K562 (cell line): ENCODE measurements at regions not wholly inside any gene's neighbourhood (a gene's known extent, or its start where the extent isn't known, plus 50 kb on each side); places are given as distances from the start of the nearest gene placed in this dataset.

Source experiments
- HCFC1 ChIP-seq: IDR thresholded peaks from 2 replicates; pipeline ENCODE4 v1.6.1; 2012; ENCODE audit warnings: low read depth, low read length, improper control_type of control experiment
- PHF8 ChIP-seq: fragments of 200-600 bp; sonication (generic); IDR thresholded peaks from 2 replicates; pipeline ENCODE4 v1.6.1; 2012; ENCODE audit warnings: mixed run types, mild to moderate bottlenecking, inconsistent platforms, low read length, moderate library complexity, borderline replicate concordance
- PML ChIP-seq: IDR thresholded peaks from 2 replicates; pipeline ENCODE4 v1.6.1; 2012; ENCODE audit warnings: low read length, inconsistent platforms
- POLR3G ChIP-seq: IDR thresholded peaks from 2 replicates; pipeline ENCODE4 v1.6.1; 2011; ENCODE audit not compliant: insufficient read length, insufficient replicate concordance; ENCODE audit errors: extremely low read depth
- STAT5B ChIP-seq: fragments of 250-450 bp; sonication (Bioruptor Pico); IDR thresholded peaks from 2 replicates; pipeline ENCODE4 v1.8.0; 2021; ENCODE audit warnings: mild to moderate bottlenecking, inconsistent platforms
- TF ChIP-seq, protein P1 (sequence below): fragments of 200-600 bp; sonication (generic); IDR thresholded peaks from one replicate; pipeline ENCODE4 v1.6.1; 2012; ENCODE audit warnings: mild to moderate bottlenecking, low read depth, low read length, inconsistent platforms
- TF ChIP-seq, protein P2 (sequence below): sonication (generic); formaldehyde crosslinking; IDR thresholded peaks from 2 replicates; pipeline ENCODE4 v1.8.0; 2023; ENCODE audit warnings: mild to moderate bottlenecking, missing genetic modification reagents

DNA sequence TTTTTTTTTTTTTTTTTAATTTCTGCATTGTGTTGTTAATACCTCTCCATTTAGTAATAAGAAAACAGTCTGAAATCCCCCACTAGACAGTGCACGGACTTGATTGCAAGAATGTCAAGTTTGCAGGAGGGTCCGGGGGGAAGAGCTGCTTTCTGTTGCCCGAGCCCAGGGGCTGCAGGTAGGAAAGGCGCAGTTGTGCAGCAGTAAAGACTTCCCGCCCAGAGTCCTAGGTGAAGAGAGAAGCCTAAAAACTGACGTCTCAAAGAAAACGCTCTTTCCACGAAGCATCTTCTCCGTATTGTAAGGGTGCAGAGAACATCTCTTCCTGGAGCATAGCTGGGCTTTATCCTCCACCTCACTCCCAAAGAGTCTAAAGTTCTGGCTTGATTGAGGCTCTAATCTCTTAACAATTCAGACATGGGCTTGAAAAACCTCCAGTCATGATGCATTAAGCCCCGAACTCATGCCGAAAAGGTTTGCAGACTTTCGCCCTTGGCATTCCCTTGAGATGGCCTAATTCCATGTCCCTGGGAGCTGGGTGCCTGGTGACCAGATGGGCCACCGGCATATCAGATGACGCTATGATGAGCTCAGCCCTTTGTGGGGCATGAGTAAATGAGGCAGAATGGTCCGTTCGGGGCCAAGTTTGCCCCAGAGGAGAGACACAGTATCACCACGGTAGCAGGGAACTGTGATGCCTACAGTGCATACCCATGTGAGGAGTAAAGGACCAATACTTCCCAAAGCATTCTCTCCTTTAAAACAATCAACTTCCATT lies 436.2 kb upstream of the ZFHX3 start (continued):
- TF ChIP-seq, protein P1, sequence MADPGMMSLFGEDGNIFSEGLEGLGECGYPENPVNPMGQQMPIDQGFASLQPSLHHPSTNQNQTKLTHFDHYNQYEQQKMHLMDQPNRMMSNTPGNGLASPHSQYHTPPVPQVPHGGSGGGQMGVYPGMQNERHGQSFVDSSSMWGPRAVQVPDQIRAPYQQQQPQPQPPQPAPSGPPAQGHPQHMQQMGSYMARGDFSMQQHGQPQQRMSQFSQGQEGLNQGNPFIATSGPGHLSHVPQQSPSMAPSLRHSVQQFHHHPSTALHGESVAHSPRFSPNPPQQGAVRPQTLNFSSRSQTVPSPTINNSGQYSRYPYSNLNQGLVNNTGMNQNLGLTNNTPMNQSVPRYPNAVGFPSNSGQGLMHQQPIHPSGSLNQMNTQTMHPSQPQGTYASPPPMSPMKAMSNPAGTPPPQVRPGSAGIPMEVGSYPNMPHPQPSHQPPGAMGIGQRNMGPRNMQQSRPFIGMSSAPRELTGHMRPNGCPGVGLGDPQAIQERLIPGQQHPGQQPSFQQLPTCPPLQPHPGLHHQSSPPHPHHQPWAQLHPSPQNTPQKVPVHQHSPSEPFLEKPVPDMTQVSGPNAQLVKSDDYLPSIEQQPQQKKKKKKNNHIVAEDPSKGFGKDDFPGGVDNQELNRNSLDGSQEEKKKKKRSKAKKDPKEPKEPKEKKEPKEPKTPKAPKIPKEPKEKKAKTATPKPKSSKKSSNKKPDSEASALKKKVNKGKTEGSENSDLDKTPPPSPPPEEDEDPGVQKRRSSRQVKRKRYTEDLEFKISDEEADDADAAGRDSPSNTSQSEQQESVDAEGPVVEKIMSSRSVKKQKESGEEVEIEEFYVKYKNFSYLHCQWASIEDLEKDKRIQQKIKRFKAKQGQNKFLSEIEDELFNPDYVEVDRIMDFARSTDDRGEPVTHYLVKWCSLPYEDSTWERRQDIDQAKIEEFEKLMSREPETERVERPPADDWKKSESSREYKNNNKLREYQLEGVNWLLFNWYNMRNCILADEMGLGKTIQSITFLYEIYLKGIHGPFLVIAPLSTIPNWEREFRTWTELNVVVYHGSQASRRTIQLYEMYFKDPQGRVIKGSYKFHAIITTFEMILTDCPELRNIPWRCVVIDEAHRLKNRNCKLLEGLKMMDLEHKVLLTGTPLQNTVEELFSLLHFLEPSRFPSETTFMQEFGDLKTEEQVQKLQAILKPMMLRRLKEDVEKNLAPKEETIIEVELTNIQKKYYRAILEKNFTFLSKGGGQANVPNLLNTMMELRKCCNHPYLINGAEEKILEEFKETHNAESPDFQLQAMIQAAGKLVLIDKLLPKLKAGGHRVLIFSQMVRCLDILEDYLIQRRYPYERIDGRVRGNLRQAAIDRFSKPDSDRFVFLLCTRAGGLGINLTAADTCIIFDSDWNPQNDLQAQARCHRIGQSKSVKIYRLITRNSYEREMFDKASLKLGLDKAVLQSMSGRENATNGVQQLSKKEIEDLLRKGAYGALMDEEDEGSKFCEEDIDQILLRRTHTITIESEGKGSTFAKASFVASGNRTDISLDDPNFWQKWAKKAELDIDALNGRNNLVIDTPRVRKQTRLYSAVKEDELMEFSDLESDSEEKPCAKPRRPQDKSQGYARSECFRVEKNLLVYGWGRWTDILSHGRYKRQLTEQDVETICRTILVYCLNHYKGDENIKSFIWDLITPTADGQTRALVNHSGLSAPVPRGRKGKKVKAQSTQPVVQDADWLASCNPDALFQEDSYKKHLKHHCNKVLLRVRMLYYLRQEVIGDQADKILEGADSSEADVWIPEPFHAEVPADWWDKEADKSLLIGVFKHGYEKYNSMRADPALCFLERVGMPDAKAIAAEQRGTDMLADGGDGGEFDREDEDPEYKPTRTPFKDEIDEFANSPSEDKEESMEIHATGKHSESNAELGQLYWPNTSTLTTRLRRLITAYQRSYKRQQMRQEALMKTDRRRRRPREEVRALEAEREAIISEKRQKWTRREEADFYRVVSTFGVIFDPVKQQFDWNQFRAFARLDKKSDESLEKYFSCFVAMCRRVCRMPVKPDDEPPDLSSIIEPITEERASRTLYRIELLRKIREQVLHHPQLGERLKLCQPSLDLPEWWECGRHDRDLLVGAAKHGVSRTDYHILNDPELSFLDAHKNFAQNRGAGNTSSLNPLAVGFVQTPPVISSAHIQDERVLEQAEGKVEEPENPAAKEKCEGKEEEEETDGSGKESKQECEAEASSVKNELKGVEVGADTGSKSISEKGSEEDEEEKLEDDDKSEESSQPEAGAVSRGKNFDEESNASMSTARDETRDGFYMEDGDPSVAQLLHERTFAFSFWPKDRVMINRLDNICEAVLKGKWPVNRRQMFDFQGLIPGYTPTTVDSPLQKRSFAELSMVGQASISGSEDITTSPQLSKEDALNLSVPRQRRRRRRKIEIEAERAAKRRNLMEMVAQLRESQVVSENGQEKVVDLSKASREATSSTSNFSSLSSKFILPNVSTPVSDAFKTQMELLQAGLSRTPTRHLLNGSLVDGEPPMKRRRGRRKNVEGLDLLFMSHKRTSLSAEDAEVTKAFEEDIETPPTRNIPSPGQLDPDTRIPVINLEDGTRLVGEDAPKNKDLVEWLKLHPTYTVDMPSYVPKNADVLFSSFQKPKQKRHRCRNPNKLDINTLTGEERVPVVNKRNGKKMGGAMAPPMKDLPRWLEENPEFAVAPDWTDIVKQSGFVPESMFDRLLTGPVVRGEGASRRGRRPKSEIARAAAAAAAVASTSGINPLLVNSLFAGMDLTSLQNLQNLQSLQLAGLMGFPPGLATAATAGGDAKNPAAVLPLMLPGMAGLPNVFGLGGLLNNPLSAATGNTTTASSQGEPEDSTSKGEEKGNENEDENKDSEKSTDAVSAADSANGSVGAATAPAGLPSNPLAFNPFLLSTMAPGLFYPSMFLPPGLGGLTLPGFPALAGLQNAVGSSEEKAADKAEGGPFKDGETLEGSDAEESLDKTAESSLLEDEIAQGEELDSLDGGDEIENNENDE = no peak
- TF ChIP-seq PHF8 (no peak), STAT5B (no peak), POLR3G (no peak), HCFC1 (no peak), PML (no peak)
- TF ChIP-seq, protein P2, sequence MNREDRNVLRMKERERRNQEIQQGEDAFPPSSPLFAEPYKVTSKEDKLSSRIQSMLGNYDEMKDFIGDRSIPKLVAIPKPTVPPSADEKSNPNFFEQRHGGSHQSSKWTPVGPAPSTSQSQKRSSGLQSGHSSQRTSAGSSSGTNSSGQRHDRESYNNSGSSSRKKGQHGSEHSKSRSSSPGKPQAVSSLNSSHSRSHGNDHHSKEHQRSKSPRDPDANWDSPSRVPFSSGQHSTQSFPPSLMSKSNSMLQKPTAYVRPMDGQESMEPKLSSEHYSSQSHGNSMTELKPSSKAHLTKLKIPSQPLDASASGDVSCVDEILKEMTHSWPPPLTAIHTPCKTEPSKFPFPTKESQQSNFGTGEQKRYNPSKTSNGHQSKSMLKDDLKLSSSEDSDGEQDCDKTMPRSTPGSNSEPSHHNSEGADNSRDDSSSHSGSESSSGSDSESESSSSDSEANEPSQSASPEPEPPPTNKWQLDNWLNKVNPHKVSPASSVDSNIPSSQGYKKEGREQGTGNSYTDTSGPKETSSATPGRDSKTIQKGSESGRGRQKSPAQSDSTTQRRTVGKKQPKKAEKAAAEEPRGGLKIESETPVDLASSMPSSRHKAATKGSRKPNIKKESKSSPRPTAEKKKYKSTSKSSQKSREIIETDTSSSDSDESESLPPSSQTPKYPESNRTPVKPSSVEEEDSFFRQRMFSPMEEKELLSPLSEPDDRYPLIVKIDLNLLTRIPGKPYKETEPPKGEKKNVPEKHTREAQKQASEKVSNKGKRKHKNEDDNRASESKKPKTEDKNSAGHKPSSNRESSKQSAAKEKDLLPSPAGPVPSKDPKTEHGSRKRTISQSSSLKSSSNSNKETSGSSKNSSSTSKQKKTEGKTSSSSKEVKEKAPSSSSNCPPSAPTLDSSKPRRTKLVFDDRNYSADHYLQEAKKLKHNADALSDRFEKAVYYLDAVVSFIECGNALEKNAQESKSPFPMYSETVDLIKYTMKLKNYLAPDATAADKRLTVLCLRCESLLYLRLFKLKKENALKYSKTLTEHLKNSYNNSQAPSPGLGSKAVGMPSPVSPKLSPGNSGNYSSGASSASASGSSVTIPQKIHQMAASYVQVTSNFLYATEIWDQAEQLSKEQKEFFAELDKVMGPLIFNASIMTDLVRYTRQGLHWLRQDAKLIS (CRISPR knock-in tag) = no peak
